ENCODE measurements at regions not wholly inside any gene's neighbourhood (a gene's known extent, or its start where the extent isn't known, plus 50 kb on each side); places are given as distances from the start of the nearest gene placed in this dataset.

DNA sequence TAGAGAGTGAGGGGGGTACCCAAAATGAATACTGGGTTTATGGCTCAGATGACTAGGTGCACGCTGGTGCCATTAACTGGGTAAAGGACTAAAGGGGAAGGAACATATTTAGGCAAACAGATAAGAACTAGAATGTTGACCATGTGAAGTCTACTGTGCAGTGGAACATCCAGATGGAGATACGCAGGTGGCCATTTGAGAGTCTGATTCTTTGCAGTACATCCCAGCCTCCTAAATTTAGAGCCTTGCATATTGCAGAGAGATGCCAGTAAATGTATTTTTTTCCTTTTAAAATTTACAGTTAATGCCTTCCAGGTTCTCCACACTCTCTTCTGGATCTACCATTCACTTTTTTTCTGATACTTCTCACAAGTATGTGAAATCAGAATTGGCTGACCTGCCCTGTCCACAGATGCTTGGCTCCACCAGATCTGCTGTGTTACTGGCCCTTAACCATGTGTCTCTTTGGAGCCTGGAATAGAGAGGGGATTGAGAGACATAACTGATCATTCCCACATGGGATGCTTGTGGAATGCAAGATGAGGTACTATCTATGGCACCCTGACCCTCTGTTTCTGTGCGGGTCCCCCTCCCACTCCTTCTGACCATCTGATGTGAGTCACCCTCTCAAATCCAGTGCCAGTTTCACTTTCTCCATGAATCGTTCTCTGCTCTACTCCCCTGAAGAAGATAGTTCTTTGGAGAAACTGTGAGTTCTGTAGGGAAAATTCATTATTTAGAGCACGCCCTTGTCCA, 77.0 kb upstream of the NCAM1 start:
- no peaks in the 10 kb centered on the region for H3K9me3 Mint-ChIP-seq
- H3K27ac Mint-ChIP-seq: no peak overlapping the region
- no peak overlapping the region for H3K4me3 Mint-ChIP-seq
- no peaks in the 10 kb centered on the region for H3K27me3 Mint-ChIP-seq
- no peaks in the 10 kb centered on the region for H3K36me3 Mint-ChIP-seq (ENCODE audit: low read depth)
- H3K4me1 Mint-ChIP-seq (ENCODE audit: low read depth): peaks cover 3% of the 10 kb centered on the region

DNA sequence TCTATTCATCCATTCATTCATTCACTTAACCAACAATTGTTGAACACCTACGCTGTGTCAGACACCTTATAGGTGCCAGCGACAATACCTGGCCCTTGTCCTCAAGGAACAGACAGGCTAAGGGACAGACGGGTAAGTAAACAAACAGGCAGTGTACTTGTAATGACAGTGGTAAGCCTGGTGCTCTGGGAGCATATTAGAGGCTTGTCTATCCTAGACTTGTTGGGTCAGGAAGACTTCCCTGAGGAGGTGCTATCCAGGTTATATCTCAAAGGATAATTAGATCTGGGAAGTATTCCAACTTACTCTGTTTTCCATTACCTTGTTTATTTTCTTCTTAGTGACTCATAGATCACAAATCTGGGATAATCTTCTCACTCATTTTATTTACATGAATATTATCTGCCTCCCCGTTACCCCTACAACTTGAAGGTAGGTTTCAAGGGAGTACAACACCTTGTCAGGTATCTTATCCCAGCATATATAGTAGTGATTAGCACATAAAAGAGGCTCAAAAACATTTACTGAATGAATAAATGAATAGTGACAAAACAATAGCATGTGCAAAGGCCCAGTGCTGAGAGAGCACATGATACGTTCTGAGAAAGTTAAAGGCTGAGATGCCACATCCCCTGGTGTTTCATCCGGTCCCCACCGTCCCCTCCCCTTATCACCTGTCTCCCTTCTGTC, 75.3 kb upstream of the NCAM1 start:
- Mint-ChIP-seq H3K36me3 (ENCODE audit: low read depth) (no peaks in the 10 kb centered on the region), H3K27ac (no peak overlapping the region), H3K27me3 (no peaks in the 10 kb centered on the region), H3K9me3 (no peaks in the 10 kb centered on the region), H3K4me1 (ENCODE audit: low read depth) (peaks cover 2% of the 10 kb centered on the region), H3K4me3 (no peak overlapping the region)

GRCh38 chr11:112886434-112887370, 74.5 kb upstream of the NCAM1 start:
- Mint-ChIP-seq H3K4me1 (ENCODE audit: low read depth) (no peaks in the 10 kb centered on the region), H3K36me3 (ENCODE audit: low read depth) (no peaks in the 10 kb centered on the region), H3K9me3 (no peaks in the 10 kb centered on the region), H3K4me3 (no peak overlapping the region), H3K27ac (no peak overlapping the region), H3K27me3 (no peaks in the 10 kb centered on the region)

GRCh38 chr11:112889446-112889845, 71.8 kb upstream of the NCAM1 start:
- no peak overlapping the region for H3K4me3 Mint-ChIP-seq

DNA sequence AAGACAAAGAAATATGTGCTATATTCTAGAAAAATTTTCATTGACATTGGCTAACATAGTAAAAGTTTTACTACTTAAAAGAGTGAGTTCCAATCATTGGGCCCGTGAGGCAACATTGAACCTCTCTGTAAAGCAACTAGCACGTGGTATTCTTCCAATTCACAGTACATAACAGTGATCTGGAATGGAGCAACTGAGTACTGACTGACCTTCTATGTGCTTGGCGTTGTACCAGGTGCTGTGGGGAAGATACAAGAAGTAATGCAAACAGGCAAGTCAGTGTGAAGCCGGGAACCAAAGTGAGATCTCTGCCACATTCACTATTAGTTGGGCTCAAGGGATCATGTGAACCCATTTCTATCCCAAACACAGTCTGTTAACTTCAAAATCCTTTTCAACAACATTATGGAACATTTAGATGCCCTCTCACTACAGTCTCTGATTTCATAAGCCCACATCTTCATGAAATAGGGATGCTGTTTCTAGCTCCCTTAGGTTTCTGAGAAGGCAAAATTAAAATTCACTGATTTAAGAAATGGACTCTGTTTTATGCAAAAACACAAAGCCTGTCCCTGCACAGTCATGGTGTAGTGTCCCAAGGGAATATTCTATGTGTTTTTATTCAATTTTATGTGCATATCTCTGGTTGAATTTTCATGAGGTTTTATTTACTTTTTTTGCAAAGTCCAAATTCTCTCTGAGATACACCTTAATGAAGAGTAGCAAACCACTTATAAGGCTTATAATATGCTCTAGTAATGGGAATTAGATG, 61.8 kb upstream of the NCAM1 start:
- H3K4me3 Mint-ChIP-seq: no peak overlapping the region
- no peaks in the 10 kb centered on the region for H3K36me3 Mint-ChIP-seq (ENCODE audit: low read depth)
- H3K27ac Mint-ChIP-seq: no peak overlapping the region
- H3K9me3 Mint-ChIP-seq: no peaks in the 10 kb centered on the region
- no peaks in the 10 kb centered on the region for H3K27me3 Mint-ChIP-seq
- no peaks in the 10 kb centered on the region for H3K4me1 Mint-ChIP-seq (ENCODE audit: low read depth)

More at GRCh38 chr11:112889446-112889845, 71.8 kb upstream of the NCAM1 start:
- H3K27me3 Mint-ChIP-seq: peaks cover 14% of the 10 kb centered on the region
- no peaks in the 10 kb centered on the region for H3K9me3 Mint-ChIP-seq
- no peak overlapping the region for H3K27ac Mint-ChIP-seq
- no peaks in the 10 kb centered on the region for H3K36me3 Mint-ChIP-seq (ENCODE audit: low read depth)
- H3K4me1 Mint-ChIP-seq (ENCODE audit: low read depth): no peaks in the 10 kb centered on the region

- Mint-ChIP-seq H3K27ac (no peak overlapping the region), H3K36me3 (ENCODE audit: low read depth) (no peaks in the 10 kb centered on the region), H3K9me3 (no peaks in the 10 kb centered on the region), H3K4me3 (no peak overlapping the region), H3K27me3 (no peaks in the 10 kb centered on the region), H3K4me1 (ENCODE audit: low read depth) (no peaks in the 10 kb centered on the region)
Observed at GRCh38 chr11:112901924-112902323, 59.3 kb upstream of the NCAM1 start.

DNA sequence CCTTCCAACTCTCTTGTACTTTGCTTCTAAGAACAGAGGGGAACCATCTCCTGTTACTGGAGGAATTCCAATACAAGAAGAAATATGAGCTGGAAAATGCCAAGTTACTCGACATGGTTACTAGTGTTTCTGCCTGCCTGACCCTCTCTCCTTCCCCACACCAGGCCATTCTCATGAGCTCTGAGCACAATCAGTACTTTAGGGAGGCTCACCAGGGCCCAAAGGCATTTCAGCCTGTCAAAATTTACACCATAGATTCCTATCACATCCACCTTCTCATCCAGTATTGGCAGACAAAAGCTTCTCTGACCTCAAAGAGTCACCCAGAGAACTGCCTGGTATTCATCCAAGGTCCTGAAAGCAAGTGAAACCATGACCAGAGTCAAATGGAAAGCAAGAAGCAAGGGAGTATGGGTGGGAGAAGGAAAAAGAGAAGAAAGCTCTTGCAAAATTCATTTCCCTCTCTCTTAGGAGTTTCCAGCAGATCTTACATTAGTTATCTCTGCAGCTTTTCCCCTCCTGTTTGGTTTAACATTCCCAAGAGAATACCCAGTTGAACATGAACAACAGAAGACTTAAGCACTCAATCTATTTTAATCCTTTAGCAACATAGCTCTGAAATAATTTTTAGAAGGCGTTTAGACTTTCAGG, 58.7 kb upstream of the NCAM1 start:
- no peaks in the 10 kb centered on the region for H3K27me3 Mint-ChIP-seq
- H3K27ac Mint-ChIP-seq: no peak overlapping the region
- no peaks in the 10 kb centered on the region for H3K4me1 Mint-ChIP-seq (ENCODE audit: low read depth)
- no peaks in the 10 kb centered on the region for H3K36me3 Mint-ChIP-seq (ENCODE audit: low read depth)
- H3K9me3 Mint-ChIP-seq: no peaks in the 10 kb centered on the region
- H3K4me3 Mint-ChIP-seq: no peak overlapping the region

DNA sequence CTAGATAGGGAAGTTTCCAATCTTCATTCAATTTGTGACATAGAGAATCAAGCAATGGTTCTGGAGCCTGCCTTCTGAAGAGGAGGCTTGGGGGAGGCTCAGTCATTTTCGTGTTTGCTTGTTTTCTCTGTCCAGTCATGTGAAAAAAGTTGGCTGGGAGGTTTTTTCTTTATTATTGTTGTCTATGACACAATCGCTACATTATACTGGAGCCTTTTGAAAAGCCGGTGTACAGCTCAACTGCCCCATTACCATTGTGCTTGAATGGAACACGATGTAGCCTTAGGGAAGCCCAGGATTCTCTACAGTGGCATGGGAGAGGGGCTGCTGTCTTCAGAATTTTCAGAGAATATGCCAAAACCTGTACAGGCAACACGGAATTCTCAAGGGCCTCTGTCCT, 57.9 kb upstream of the NCAM1 start:
- Mint-ChIP-seq H3K27ac (no peak overlapping the region), H3K4me1 (ENCODE audit: low read depth) (no peaks in the 10 kb centered on the region), H3K36me3 (ENCODE audit: low read depth) (no peaks in the 10 kb centered on the region), H3K27me3 (no peaks in the 10 kb centered on the region), H3K4me3 (no peak overlapping the region), H3K9me3 (no peaks in the 10 kb centered on the region)

GRCh38 chr11:112911124-112911523, 50.1 kb upstream of the NCAM1 start:
- Mint-ChIP-seq H3K4me3 (no peak overlapping the region), H3K27me3 (no peaks in the 10 kb centered on the region), H3K4me1 (ENCODE audit: low read depth) (no peaks in the 10 kb centered on the region), H3K9me3 (no peaks in the 10 kb centered on the region), H3K36me3 (ENCODE audit: low read depth) (no peaks in the 10 kb centered on the region), H3K27ac (no peak overlapping the region)
